ENCODE measurements at regions not wholly inside any gene's neighbourhood (a gene's known extent, or its start where the extent isn't known, plus 50 kb on each side); places are given as distances from the start of the nearest gene placed in this dataset.

DNA sequence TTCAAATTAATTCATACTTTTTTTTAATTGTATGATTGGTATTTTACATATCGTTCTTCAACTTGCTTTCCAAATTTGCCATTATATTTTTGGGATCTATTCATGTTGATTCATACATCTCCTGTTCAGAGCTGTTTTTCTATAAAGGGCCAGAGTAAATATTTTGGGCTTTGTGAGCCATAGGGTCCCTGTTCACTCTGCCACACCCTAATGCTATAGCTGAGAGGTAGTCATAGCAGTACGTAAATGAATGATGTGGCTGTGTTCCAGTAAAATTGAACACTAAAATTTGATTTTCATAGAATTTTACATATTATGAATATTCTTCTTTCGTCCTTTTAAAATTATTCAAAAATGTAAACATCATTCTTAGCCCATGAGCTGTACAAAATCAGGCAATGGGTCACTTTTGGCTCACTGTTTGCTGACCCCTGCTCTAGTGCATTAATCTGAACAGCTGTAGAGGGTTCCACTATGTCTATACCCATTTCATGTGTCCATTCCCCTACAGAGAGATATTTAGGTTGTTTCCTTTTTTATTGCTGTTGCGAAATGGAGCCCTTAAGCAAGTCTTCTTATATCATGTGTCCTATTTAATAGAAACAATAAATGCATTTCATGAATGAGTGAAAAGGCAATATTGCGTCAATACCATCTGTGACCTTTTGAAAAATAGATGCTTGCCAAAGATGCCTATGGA lies 136.4 kb upstream of the SALL4 start:
- Histone ChIP-seq H3K27ac (no peak overlapping the region), H3K27me3 (no peaks in the 10 kb centered on the region), H3K4me1 (peaks cover 0 to 12% (median 0%) of the 10 kb centered on the region in 4 donors), H3K4me3 (no peak overlapping the region), H3K36me3 (no peaks in the 10 kb centered on the region), H3K9me3 (no peaks in the 10 kb centered on the region)
- TF ChIP-seq EP300 (IDR thresholded peaks at IDR 0.05; ENCODE audit: low read depth) (no peak), CTCF (IDR thresholded peaks at IDR 0.05) (no peak), POLR2A (IDR thresholded peaks at IDR 0.05) (no peak), POLR2AphosphoS5 (IDR thresholded peaks at IDR 0.05) (no peak)
- DNase-seq = no peak
- intact Hi-C loops (cut with DNase I; ENCODE audit: low total_unique reads) = no loop called here
- 72 to 73% methylated on average over 5 of the region's 5 CpGs for WGBS, 2 donors (ENCODE audit: low coverage in 1 of 2)
- in situ Hi-C loops (cut with MboI; ENCODE audit: low pct_ligation_motif_present in 1 of 4, low pct_unique_long_range_greater_than_20kb in 1 of 4, low sequenced_read_pairs in 3 of 4) = no loop called here

DNA sequence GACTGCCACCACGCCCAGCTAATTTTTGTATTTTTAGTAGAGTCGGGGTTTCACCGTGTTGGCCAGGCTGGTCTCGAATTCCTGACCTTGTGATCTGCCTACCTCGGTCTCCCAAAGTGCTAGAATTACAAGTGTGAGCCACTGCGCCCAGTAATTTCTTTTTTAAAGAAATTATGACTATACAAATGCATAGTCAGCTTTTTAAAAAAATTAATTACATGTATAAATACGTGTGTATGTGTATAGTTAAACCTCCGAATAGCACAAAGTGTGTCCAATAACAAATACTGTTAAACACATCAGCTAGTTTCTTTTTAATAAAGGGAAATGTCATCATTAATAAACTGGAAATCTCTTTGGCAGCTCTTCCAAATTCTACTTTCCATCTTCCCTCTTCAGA lies 135.5 kb upstream of the SALL4 start:
- no peaks in the 10 kb centered on the region for H3K9me3 ChIP-seq
- no peak for DNase-seq
- no peak overlapping the region for H3K27ac ChIP-seq
- intact Hi-C loops (cut with DNase I; ENCODE audit: low total_unique reads) = no loop called here
- H3K27me3 ChIP-seq = no peaks in the 10 kb centered on the region
- H3K4me1 ChIP-seq = peaks cover 0 to 13% (median 0%) of the 10 kb centered on the region in 4 donors
- TF ChIP-seq CTCF (IDR thresholded peaks at IDR 0.05) = no peak
- TF ChIP-seq EP300 (IDR thresholded peaks at IDR 0.05; ENCODE audit: low read depth) = no peak
- no peak for TF ChIP-seq POLR2A (IDR thresholded peaks at IDR 0.05)
- no peak for TF ChIP-seq POLR2AphosphoS5 (IDR thresholded peaks at IDR 0.05)
- no peaks in the 10 kb centered on the region for H3K36me3 ChIP-seq
- in situ Hi-C loops (cut with MboI; ENCODE audit: low pct_ligation_motif_present in 1 of 4, low pct_unique_long_range_greater_than_20kb in 1 of 4, low sequenced_read_pairs in 3 of 4) = no loop called here
- no peak overlapping the region for H3K4me3 ChIP-seq
- WGBS, 2 donors (ENCODE audit: low coverage in 1 of 2) = 89 to 92% methylated on average over 6 to 8 of the region's 8 CpGs

GRCh38 chr20:51936377-51936776 lies 134.1 kb upstream of the SALL4 start:
- intact Hi-C loops (cut with DNase I; ENCODE audit: low total_unique reads) = no loop called here
- no peaks in the 10 kb centered on the region for H3K9me3 ChIP-seq
- no peak overlapping the region for H3K4me3 ChIP-seq
- WGBS, 2 donors (ENCODE audit: low coverage in 1 of 2) = 69 to 81% methylated on average over 2 of the region's 2 CpGs
- no peak for DNase-seq
- no peaks in the 10 kb centered on the region for H3K27me3 ChIP-seq
- H3K4me1 ChIP-seq = peaks cover 0 to 13% (median 0%) of the 10 kb centered on the region in 4 donors
- TF ChIP-seq POLR2A (IDR thresholded peaks at IDR 0.05) (no peak), EP300 (IDR thresholded peaks at IDR 0.05; ENCODE audit: low read depth) (no peak), POLR2AphosphoS5 (IDR thresholded peaks at IDR 0.05) (no peak), CTCF (IDR thresholded peaks at IDR 0.05) (no peak)
- H3K27ac ChIP-seq = no peak overlapping the region
- in situ Hi-C loops (cut with MboI; ENCODE audit: low pct_ligation_motif_present in 1 of 4, low pct_unique_long_range_greater_than_20kb in 1 of 4, low sequenced_read_pairs in 3 of 4) = no loop called here
- no peaks in the 10 kb centered on the region for H3K36me3 ChIP-seq

DNA sequence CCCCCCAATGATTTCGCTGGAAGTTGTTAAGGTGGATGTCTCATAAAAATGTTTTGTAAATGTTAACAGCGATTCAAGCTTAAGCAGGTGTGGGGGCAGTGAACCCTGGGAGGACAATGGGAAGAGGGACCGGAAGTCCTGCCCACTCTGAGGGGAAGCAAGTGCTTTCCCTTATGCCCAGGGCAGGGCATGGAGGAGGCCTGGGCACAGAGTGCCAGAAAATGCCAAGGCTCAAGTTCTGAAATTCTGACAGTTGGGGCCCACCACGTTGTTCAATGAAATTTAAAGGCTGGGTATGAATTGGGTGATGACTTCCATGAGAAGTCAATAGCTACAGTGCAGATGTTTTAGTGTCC lies 132.7 kb upstream of the SALL4 start:
- Histone ChIP-seq H3K4me3 (no peak overlapping the region), H3K9me3 (no peaks in the 10 kb centered on the region), H3K27me3 (no peaks in the 10 kb centered on the region), H3K4me1 (peaks cover 0 to 13% (median 0%) of the 10 kb centered on the region in 4 donors), H3K36me3 (no peaks in the 10 kb centered on the region), H3K27ac (no peak overlapping the region)
- DNase-seq = no peak
- intact Hi-C loops (cut with DNase I; ENCODE audit: low total_unique reads) (no loop called here), in situ Hi-C loops (cut with MboI; ENCODE audit: low pct_ligation_motif_present in 1 of 4, low pct_unique_long_range_greater_than_20kb in 1 of 4, low sequenced_read_pairs in 3 of 4) (no loop called here)
- TF ChIP-seq CTCF (IDR thresholded peaks at IDR 0.05) = no peak
- no peak for TF ChIP-seq POLR2AphosphoS5 (IDR thresholded peaks at IDR 0.05)
- TF ChIP-seq EP300 (IDR thresholded peaks at IDR 0.05; ENCODE audit: low read depth) = no peak
- no peak for TF ChIP-seq POLR2A (IDR thresholded peaks at IDR 0.05)
- 64% methylated on average over 4 of the region's 4 CpGs; no CpG with 5 or more reads in 1 of the 2 donors for WGBS, 2 donors (ENCODE audit: low coverage in 1 of 2)

Measured in transverse colon (tissue), 4 donors.